Endothelial cell of umbilical vein (primary cell): ENCODE measurements at regions not wholly inside any gene's neighbourhood (a gene's known extent, or its start where the extent isn't known, plus 50 kb on each side); places are given as distances from the start of the nearest gene placed in this dataset.

ENCODE experiments used
- BruUV-seq: library from RNA; stranded (reverse); fragments of 400-500 nt; replicated peaks from 2 replicates; lab custom pipeline; 2021; lab: Mats Ljungman, UMichigan
- CTCF ChIA-PET: fragments of 300-600, 350-600 bp; sonication (Branson Sonifier 250); formaldehyde crosslinking; loops from one replicate; lab custom pipeline; 2021; ENCODE audit warnings: antibody characterized with exemption, inconsistent platforms; lab: Charles Lee
- POLR2A ChIA-PET: fragments of 300-600, 350-600 bp; sonication (Branson Sonifier 250); formaldehyde crosslinking; loops from one replicate; lab custom pipeline; 2021; ENCODE audit warnings: antibody characterized with exemption, inconsistent platforms; lab: Charles Lee
- DNase-seq: peaks from one replicate; pipeline ENCODE4 v3.0.0-alpha.2; 2011; ENCODE audit warnings: low read depth, low spot score
- FAIRE-seq: peaks from 2 replicates; lab custom pipeline; 2011; peaks lifted over from hg19 to GRCh38; lab: Jason Lieb, UNC
- H2AFZ ChIP-seq: 2 replicates; pipeline ENCODE4 v1.6.0; 2012; ENCODE audit warnings: low read depth, low read length, control low read depth, inconsistent platforms
- H3K27ac ChIP-seq: 2 replicates; pipeline ENCODE4 v1.5.1; 2011; ENCODE audit warnings: low read depth, mild to moderate bottlenecking, control low read depth, low read length, moderate library complexity; ENCODE audit not compliant: insufficient read depth
- H3K27me3 ChIP-seq, 2 experiments: 2 replicates each; pipeline versions ENCODE4 v1.6.0 to v1.6.1; 2011; ENCODE audit warnings: low read length in 2 of 2, mixed read lengths in 1 of 2; ENCODE audit not compliant: control insufficient read depth in 2 of 2, insufficient read depth in 2 of 2
- H3K36me3 ChIP-seq, 2 experiments: 2 replicates in 1 of 2; 3 replicates in 1 of 2; pipeline ENCODE4 v1.5.1; 2011; ENCODE audit warnings: low read length in 2 of 2, mild to moderate bottlenecking in 1 of 2, moderate library complexity in 1 of 2; ENCODE audit not compliant: control insufficient read depth in 2 of 2, insufficient read depth in 2 of 2; ENCODE audit errors: extremely low read depth in 1 of 2
- H3K4me1 ChIP-seq: 3 replicates; pipeline ENCODE4 v1.5.1; 2011; ENCODE audit warnings: mild to moderate bottlenecking, low read length; ENCODE audit not compliant: control insufficient read depth, insufficient read depth; ENCODE audit errors: extremely low read depth
- H3K4me2 ChIP-seq: 2 replicates; pipeline ENCODE4 v1.6.1; 2011; ENCODE audit warnings: low read length, control low read depth, mixed read lengths; ENCODE audit not compliant: insufficient read depth
- H3K4me3 ChIP-seq, 3 experiments: fragments of 200-600 bp in 1 of 3; sonication (generic), shearing (Covaris generic) in 1 of 3; replicated peaks in 1 of 3; 2 replicates each; pipeline ENCODE4 v1.5.1; 2011 to 2016; ENCODE audit warnings: control low read depth in 3 of 3, low read length in 3 of 3, mild to moderate bottlenecking in 2 of 3, inconsistent platforms in 1 of 3, low read depth in 1 of 3, moderate library complexity in 1 of 3; ENCODE audit not compliant: insufficient read depth in 1 of 3
- H3K79me2 ChIP-seq: 2 replicates; pipeline ENCODE4 v1.6.0; 2012; ENCODE audit warnings: low read length, inconsistent platforms; ENCODE audit not compliant: control insufficient read depth, insufficient read depth
- H3K9ac ChIP-seq: replicated peaks from 2 replicates; pipeline ENCODE3; 2011; ENCODE audit warnings: low read length, control low read depth; ENCODE audit not compliant: insufficient read depth; ENCODE audit errors: extremely low read depth
- H3K9me1 ChIP-seq: replicated peaks from 3 replicates; pipeline ENCODE4 v1.6.0; 2011; ENCODE audit warnings: mild to moderate bottlenecking, low read length; ENCODE audit not compliant: control insufficient read depth, insufficient read depth; ENCODE audit errors: extremely low read depth
- H3K9me3 ChIP-seq: replicated peaks from 2 replicates; pipeline ENCODE4 v1.5.1; 2012; ENCODE audit warnings: low read length, inconsistent platforms; ENCODE audit not compliant: control insufficient read depth, insufficient read depth
- H4K20me1 ChIP-seq: replicated peaks from 2 replicates; pipeline ENCODE3; 2011; ENCODE audit warnings: mild to moderate bottlenecking, low read length; ENCODE audit not compliant: control insufficient read depth, insufficient read depth; ENCODE audit errors: extremely low read depth
- CTCF ChIP-seq, 2 donors: IDR thresholded peaks; 1 replicate in 1 of 2; 2 replicates in 1 of 2; pipeline ENCODE4 v1.5.1; 2011; ENCODE audit warnings: low read length in 2 of 2, mild to moderate bottlenecking in 2 of 2, moderate library complexity in 2 of 2, control low read depth in 1 of 2, inconsistent platforms in 1 of 2, low read depth in 1 of 2; ENCODE audit not compliant: insufficient read depth in 1 of 2; ENCODE audit errors: extremely low read depth in 1 of 2
- EZH2 ChIP-seq: IDR thresholded peaks from 2 replicates; pipeline ENCODE4 v1.6.1; 2012; ENCODE audit warnings: borderline replicate concordance, low read depth, mild to moderate bottlenecking, moderate library complexity, low read length, inconsistent platforms; ENCODE audit not compliant: severe bottlenecking
- FOS ChIP-seq: IDR thresholded peaks from 2 replicates; pipeline ENCODE4 v1.6.1; 2011; ENCODE audit warnings: mild to moderate bottlenecking, low read length, moderate library complexity, borderline replicate concordance; ENCODE audit not compliant: insufficient read depth
- GATA2 ChIP-seq: IDR thresholded peaks from 2 replicates; pipeline ENCODE4 v1.7.0; 2011; ENCODE audit warnings: low read depth, mild to moderate bottlenecking, moderate library complexity, mixed read lengths, low read length; ENCODE audit not compliant: insufficient read length, insufficient read depth
- JUN ChIP-seq: IDR thresholded peaks from 2 replicates; pipeline ENCODE4 v1.6.1; 2011; ENCODE audit warnings: borderline replicate concordance, low read depth; ENCODE audit not compliant: insufficient read length, insufficient read depth
- MAX ChIP-seq: IDR thresholded peaks from 2 replicates; pipeline ENCODE4 v1.6.1; 2011; ENCODE audit not compliant: insufficient read depth, insufficient read length
- MYC ChIP-seq: IDR thresholded peaks from one replicate; pipeline ENCODE4 v1.6.1; 2011; ENCODE audit warnings: mild to moderate bottlenecking, low read depth, low read length
- POLR2A ChIP-seq: IDR thresholded peaks from 2 replicates; pipeline ENCODE4 v1.6.1; 2012; ENCODE audit warnings: low read depth, mild to moderate bottlenecking, control low read depth, low read length
- POLR2AphosphoS5 ChIP-seq: IDR thresholded peaks from 2 replicates; pipeline ENCODE4 v1.6.1; 2012; ENCODE audit warnings: low read depth, mild to moderate bottlenecking, control low read depth, low read length, moderate library complexity; ENCODE audit not compliant: insufficient read depth
- dilution Hi-C: fragments of 300-500 bp; cut with MboI; formaldehyde crosslinking; loops from one replicate; pipeline ENCODE4 v1.15.0; 2019; ENCODE audit warnings: low sequenced_read_pairs; ENCODE audit not compliant: extremely low pct_ligation_motif_present
- intact Hi-C: fragments of 100-400 bp; cut with micrococcal nuclease; formaldehyde crosslinking; loops from one replicate; pipeline ENCODE4 v1.10.0; 2022

- Histone ChIP-seq H4K20me1 (no peaks in the 10 kb centered on the region), H3K4me2 (no peak overlapping the region), H3K79me2 (no peaks in the 10 kb centered on the region), H3K9me1 (no peaks in the 10 kb centered on the region), H3K4me1 (no peaks in the 10 kb centered on the region), H3K27ac (no peak overlapping the region), H3K4me3 (no peak overlapping the region), H3K27me3 (no peaks in the 10 kb centered on the region), H2AFZ (no peak overlapping the region), H3K9ac (no peak overlapping the region), H3K9me3 (no peaks in the 10 kb centered on the region), H3K36me3 (no peaks in the 10 kb centered on the region)
- no TSS peak for BruUV-seq
- DNase-seq = no peak
- POLR2A ChIA-PET = no interaction called here
- dilution Hi-C loops (no loop called here), intact Hi-C loops (no loop called here)
- no peak for TF ChIP-seq CTCF (IDR thresholded peaks at IDR 0.05; ENCODE audit: extremely low read depth in 1 of 2, insufficient read depth in 1 of 2, low read depth in 1 of 2, low read length in 2 of 2)
- no peak for TF ChIP-seq EZH2
- TF ChIP-seq MYC = no peak
- TF ChIP-seq GATA2 = no peak
- TF ChIP-seq MAX = no peak
- no peak for TF ChIP-seq FOS
- TF ChIP-seq POLR2A = no peak
- no peak for TF ChIP-seq POLR2AphosphoS5
- TF ChIP-seq JUN = no peak
- CTCF ChIA-PET = no interaction called here
- FAIRE-seq = no peak
Measured at GRCh38 chr2:182565911-182566567, 139.2 kb upstream of the PDE1A start.
